OCI-LY7 (cell line): ENCODE measurements at regions not wholly inside any gene's neighbourhood (a gene's known extent, or its start where the extent isn't known, plus 50 kb on each side); places are given as distances from the start of the nearest gene placed in this dataset.

Experiments
- BruUV-seq: library from RNA; stranded (reverse); fragments of 400-500 nt; replicated peaks from 2 replicates; lab custom pipeline; 2021; lab: Mats Ljungman, UMichigan
- CTCF ChIA-PET: fragments of 300-600 bp; sonication (Branson Sonifier 250); formaldehyde crosslinking; loops from one replicate; lab custom pipeline; 2022; ENCODE audit warnings: antibody characterized with exemption; ENCODE audit not compliant: unreplicated experiment; lab: Charles Lee
- POLR2A ChIA-PET: fragments of 300-600 bp; sonication (Branson Sonifier 250); formaldehyde crosslinking; loops from one replicate; lab custom pipeline; 2022; ENCODE audit warnings: antibody characterized with exemption; lab: Charles Lee
- DNase-seq: peaks from one replicate; pipeline ENCODE4 v3.0.0-alpha.2; 2015; ENCODE audit warnings: low spot score
- H2AFZ ChIP-seq: fragments of 200-600 bp; sonication (generic), shearing (Covaris generic); 2 replicates; pipeline ENCODE4 v1.6.1; 2014; ENCODE audit warnings: mild to moderate bottlenecking, antibody characterized with exemption, low read length, moderate library complexity
- H3K27ac ChIP-seq: fragments of 200-600 bp; sonication (generic); 2 replicates; pipeline ENCODE4 v1.5.1; 2014; ENCODE audit warnings: mixed run types, low read depth, mild to moderate bottlenecking, moderate library complexity, low read length, inconsistent platforms; ENCODE audit not compliant: poor library complexity, severe bottlenecking
- H3K36me3 ChIP-seq: fragments of 200-600 bp; sonication (generic); 2 replicates; pipeline ENCODE4 v1.6.1; 2014; ENCODE audit warnings: mild to moderate bottlenecking, antibody characterized with exemption, low read length, moderate library complexity, mixed read lengths; ENCODE audit not compliant: insufficient read depth
- H3K4me1 ChIP-seq: fragments of 200-600 bp; sonication (generic); 2 replicates; pipeline ENCODE4 v1.5.1; 2014; ENCODE audit warnings: mild to moderate bottlenecking, low read length; ENCODE audit not compliant: insufficient read depth, poor library complexity, severe bottlenecking
- H3K4me2 ChIP-seq: fragments of 200-600 bp; sonication (generic); 2 replicates; pipeline ENCODE4 v1.6.1; 2014; ENCODE audit warnings: mild to moderate bottlenecking, low read length
- H3K4me3 ChIP-seq: fragments of 200-600 bp; sonication (generic); 2 replicates; pipeline ENCODE4 v1.5.1; 2014; ENCODE audit warnings: mild to moderate bottlenecking, low read depth, low read length; ENCODE audit not compliant: poor library complexity, severe bottlenecking
- H3K79me2 ChIP-seq: fragments of 200-600 bp; sonication (generic); 2 replicates; pipeline ENCODE4 v1.6.1; 2016; ENCODE audit warnings: low read depth, mild to moderate bottlenecking, low read length, moderate library complexity, mixed read lengths; ENCODE audit not compliant: insufficient read depth
- H3K9me2 ChIP-seq: fragments of 200-600 bp; sonication (generic); 2 replicates; pipeline ENCODE4 v1.6.1; 2016; ENCODE audit warnings: mild to moderate bottlenecking, low read length, mixed read lengths; ENCODE audit not compliant: insufficient read depth
- H3K9me3 ChIP-seq: fragments of 200-600 bp; sonication (generic); 2 replicates; pipeline ENCODE4 v1.6.1; 2014; ENCODE audit warnings: mild to moderate bottlenecking, mixed run types, low read length, mixed read lengths
- H4K20me1 ChIP-seq: fragments of 200-600 bp; sonication (generic); 2 replicates; pipeline ENCODE4 v1.6.1; 2014; ENCODE audit warnings: mild to moderate bottlenecking, antibody characterized with exemption, low read length, moderate library complexity, mixed read lengths; ENCODE audit not compliant: insufficient read depth
- EZH2phosphoT487 ChIP-seq: fragments of 200-600 bp; sonication (generic); IDR thresholded peaks from 2 replicates; pipeline ENCODE4 v1.6.1; 2018; ENCODE audit warnings: low read depth, borderline replicate concordance, mild to moderate bottlenecking, mixed run types, antibody characterized with exemption, low read length, moderate library complexity, mixed read lengths
- intact Hi-C: fragments of 100-400 bp; cut with micrococcal nuclease; formaldehyde crosslinking; loops from one replicate; pipeline ENCODE4 v1.10.0; 2022; ENCODE audit not compliant: unreplicated experiment
- TF ChIP-seq, protein P1 (sequence below): fragments of 200-600 bp; sonication (generic); conservative IDR thresholded peaks from 2 replicates; pipeline ENCODE4 v1.5.1; 2014; ENCODE audit warnings: mild to moderate bottlenecking, antibody characterized with exemption, low read length, moderate library complexity, mixed read lengths

DNA sequence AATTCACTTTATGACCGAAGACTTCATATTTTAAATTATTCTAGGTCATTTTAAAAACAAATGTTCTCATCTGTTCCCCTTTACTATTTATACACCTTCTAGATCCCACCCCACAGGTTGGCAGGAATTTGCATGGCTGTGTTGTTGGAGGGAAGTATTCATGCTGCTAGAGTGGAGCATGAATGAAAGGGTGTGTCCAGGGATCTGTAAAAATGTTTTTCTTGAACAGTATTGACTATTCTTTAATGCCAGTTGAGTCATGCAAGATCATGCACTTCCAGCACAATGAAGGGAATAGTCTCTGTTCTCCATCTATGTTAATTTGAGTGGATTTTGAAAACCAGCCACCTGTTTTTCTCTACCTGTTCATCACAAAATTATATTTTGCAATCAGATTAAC is 52.0 kb upstream of the COL3A1 start:
- H3K27ac ChIP-seq = no peak overlapping the region
- no peak overlapping the region for H3K4me3 ChIP-seq
- no peak for DNase-seq
- TF ChIP-seq, protein P1, sequence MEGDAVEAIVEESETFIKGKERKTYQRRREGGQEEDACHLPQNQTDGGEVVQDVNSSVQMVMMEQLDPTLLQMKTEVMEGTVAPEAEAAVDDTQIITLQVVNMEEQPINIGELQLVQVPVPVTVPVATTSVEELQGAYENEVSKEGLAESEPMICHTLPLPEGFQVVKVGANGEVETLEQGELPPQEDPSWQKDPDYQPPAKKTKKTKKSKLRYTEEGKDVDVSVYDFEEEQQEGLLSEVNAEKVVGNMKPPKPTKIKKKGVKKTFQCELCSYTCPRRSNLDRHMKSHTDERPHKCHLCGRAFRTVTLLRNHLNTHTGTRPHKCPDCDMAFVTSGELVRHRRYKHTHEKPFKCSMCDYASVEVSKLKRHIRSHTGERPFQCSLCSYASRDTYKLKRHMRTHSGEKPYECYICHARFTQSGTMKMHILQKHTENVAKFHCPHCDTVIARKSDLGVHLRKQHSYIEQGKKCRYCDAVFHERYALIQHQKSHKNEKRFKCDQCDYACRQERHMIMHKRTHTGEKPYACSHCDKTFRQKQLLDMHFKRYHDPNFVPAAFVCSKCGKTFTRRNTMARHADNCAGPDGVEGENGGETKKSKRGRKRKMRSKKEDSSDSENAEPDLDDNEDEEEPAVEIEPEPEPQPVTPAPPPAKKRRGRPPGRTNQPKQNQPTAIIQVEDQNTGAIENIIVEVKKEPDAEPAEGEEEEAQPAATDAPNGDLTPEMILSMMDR = no peak
- no peak for TF ChIP-seq EZH2phosphoT487
- H3K4me1 ChIP-seq = no peaks in the 10 kb centered on the region
- H3K79me2 ChIP-seq = no peaks in the 10 kb centered on the region
- H3K9me2 ChIP-seq = no peaks in the 10 kb centered on the region
- no peaks in the 10 kb centered on the region for H3K36me3 ChIP-seq
- BruUV-seq = no TSS peak
- POLR2A ChIA-PET = no interaction called here
- H4K20me1 ChIP-seq = no peaks in the 10 kb centered on the region
- intact Hi-C loops = no loop called here
- no peaks in the 10 kb centered on the region for H3K9me3 ChIP-seq
- CTCF ChIA-PET = no interaction called here
- no peak overlapping the region for H3K4me2 ChIP-seq
- H2AFZ ChIP-seq = no peak overlapping the region
